ENCODE measurements at regions not wholly inside any gene's neighbourhood (a gene's known extent, or its start where the extent isn't known, plus 50 kb on each side); places are given as distances from the start of the nearest gene placed in this dataset.
A peak's percentile ranks its signal among the peaks of the same experiment; 100 is the strongest.

DNA sequence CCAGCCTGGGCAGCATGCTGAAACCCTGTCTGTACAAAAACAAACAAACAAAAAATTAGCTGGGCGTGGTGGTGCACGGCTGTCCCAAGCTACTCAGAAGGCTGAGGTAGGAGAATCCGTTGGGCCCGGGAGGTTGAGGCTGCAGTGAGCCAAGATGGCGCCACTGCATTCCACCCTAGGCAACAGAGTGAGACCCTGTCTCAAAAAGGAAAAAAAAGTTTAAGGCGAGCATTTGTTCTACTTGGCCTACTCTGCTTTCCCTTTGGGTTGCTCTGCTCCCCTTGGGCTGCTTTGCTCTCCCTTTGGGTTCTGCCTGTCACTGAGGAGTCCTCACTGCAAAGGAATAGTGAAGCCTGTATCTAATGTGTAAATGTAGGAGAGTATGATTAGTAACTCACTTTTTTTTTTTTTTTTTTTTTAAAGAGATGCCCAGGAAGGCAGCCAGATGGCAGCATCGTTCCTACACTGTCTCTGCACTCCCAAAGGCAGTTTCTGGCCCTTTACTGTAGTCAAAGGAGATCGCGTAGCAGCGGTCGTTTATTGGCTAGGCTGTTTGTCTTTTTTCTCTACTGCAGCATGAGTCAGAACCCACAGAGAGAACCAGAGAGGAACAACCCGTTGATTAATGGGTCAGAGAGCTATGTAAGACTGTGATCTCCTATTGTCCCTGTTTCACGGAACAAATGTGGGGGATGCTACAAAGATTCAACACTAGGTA lies 118.3 kb upstream of the CWC22 start:
- Histone ChIP-seq H3K4me3 (replicated peaks; ENCODE audit: insufficient read depth, low read length) (no peak overlapping the region), H3K27ac (replicated peaks) (no peak overlapping the region), H3K27me3 (ENCODE audit: insufficient read depth, poor library complexity, severe bottlenecking) (peaks cover 2% of the 10 kb centered on the region)
- peak; percentile 3 to 52 for DNase-seq (ENCODE audit: low read depth in 1 of 2, low spot score in 1 of 2)
- no peak for TF ChIP-seq SPI1 (IDR thresholded peaks at IDR 0.05; ENCODE audit: borderline replicate concordance, low read depth)
- TF ChIP-seq, protein P1, sequence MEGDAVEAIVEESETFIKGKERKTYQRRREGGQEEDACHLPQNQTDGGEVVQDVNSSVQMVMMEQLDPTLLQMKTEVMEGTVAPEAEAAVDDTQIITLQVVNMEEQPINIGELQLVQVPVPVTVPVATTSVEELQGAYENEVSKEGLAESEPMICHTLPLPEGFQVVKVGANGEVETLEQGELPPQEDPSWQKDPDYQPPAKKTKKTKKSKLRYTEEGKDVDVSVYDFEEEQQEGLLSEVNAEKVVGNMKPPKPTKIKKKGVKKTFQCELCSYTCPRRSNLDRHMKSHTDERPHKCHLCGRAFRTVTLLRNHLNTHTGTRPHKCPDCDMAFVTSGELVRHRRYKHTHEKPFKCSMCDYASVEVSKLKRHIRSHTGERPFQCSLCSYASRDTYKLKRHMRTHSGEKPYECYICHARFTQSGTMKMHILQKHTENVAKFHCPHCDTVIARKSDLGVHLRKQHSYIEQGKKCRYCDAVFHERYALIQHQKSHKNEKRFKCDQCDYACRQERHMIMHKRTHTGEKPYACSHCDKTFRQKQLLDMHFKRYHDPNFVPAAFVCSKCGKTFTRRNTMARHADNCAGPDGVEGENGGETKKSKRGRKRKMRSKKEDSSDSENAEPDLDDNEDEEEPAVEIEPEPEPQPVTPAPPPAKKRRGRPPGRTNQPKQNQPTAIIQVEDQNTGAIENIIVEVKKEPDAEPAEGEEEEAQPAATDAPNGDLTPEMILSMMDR (IDR thresholded peaks at IDR 0.05; ENCODE audit: insufficient read depth, low read length) = no peak
- TF ChIP-seq GABPA (IDR thresholded peaks at IDR 0.05; ENCODE audit: low read depth) = no peak
- TF ChIP-seq POLR2AphosphoS5 (IDR thresholded peaks at IDR 0.05; ENCODE audit: low read depth) = no peak
- TF ChIP-seq, protein P2, sequence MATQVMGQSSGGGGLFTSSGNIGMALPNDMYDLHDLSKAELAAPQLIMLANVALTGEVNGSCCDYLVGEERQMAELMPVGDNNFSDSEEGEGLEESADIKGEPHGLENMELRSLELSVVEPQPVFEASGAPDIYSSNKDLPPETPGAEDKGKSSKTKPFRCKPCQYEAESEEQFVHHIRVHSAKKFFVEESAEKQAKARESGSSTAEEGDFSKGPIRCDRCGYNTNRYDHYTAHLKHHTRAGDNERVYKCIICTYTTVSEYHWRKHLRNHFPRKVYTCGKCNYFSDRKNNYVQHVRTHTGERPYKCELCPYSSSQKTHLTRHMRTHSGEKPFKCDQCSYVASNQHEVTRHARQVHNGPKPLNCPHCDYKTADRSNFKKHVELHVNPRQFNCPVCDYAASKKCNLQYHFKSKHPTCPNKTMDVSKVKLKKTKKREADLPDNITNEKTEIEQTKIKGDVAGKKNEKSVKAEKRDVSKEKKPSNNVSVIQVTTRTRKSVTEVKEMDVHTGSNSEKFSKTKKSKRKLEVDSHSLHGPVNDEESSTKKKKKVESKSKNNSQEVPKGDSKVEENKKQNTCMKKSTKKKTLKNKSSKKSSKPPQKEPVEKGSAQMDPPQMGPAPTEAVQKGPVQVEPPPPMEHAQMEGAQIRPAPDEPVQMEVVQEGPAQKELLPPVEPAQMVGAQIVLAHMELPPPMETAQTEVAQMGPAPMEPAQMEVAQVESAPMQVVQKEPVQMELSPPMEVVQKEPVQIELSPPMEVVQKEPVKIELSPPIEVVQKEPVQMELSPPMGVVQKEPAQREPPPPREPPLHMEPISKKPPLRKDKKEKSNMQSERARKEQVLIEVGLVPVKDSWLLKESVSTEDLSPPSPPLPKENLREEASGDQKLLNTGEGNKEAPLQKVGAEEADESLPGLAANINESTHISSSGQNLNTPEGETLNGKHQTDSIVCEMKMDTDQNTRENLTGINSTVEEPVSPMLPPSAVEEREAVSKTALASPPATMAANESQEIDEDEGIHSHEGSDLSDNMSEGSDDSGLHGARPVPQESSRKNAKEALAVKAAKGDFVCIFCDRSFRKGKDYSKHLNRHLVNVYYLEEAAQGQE (IDR thresholded peaks at IDR 0.05; ENCODE audit: insufficient replicate concordance, low read depth) = no peak

DNA sequence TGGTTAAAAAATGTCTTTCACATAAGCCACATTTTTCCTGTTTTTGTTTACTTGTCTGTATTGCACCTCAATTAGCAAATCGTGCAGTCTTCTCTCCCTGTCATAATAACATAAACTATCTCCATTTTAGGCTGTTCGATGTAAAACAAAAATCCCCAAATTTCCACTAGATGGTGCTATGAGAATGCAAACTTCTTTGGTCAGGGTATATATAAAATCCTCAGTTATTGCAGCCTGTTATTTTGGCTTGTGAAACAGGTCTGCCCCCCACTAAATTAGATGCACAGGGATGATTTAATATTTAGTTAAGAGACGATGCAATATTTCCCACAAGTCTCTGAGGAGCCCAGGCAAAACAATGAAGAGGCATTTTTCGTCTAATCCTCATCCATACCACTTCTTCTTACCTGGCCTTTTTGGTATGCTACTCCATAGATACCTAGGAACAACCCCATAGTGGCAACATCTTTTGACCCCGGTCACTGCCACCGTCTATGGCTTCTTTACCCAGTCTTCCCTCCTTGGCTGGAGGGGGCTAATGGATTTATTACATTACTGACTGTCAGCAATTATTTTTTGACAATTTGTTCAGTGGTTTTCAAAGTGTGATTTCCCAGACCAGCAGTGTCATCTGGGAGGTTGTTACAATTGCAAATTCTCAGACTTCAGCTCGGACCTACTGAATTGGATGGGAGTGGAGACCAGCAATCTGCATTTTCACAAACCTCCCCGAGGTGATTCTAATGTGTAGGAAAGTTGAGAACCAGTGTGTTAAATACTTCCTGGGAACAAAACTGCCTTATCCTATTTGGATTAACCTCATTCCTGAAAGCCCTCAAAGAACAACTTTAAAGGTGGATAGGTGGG lies 117.4 kb upstream of the CWC22 start:
- Histone ChIP-seq H3K4me3 (replicated peaks; ENCODE audit: insufficient read depth, low read length) (no peak overlapping the region), H3K27me3 (ENCODE audit: insufficient read depth, poor library complexity, severe bottlenecking) (peaks cover 2% of the 10 kb centered on the region), H3K27ac (replicated peaks) (no peak overlapping the region)
- peak; percentile 8 to 14 for DNase-seq (ENCODE audit: low read depth in 1 of 2, low spot score in 1 of 2)
- TF ChIP-seq, protein P1 (IDR thresholded peaks at IDR 0.05; ENCODE audit: insufficient read depth, low read length) = peak; percentile 23
- no peak for TF ChIP-seq POLR2AphosphoS5 (IDR thresholded peaks at IDR 0.05; ENCODE audit: low read depth)

DNA sequence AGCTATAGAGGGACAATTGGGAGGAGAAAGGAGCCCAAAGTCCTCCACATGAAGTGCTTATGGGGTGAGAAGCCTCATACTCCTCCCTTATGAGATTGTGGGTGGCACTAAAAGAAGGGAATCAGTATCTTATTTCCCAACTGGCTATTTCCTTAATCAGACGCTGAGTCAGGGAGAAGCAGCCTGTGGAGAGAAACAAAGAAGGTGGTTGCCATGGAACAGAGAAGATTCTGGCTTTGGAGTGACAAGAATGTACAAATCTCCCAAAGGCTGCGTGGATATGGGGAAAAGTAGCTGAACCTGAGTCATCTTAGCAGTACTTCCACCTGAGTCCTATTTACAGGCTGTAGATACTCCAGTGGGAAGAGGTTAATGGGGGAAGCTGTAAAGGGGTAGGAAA lies 115.8 kb upstream of the CWC22 start:
- no peak overlapping the region for H3K27ac ChIP-seq (replicated peaks)
- TF ChIP-seq POLR2AphosphoS5 (IDR thresholded peaks at IDR 0.05; ENCODE audit: low read depth) = no peak
- DNase-seq (ENCODE audit: low read depth in 1 of 2, low spot score in 1 of 2) = no peak

DNA sequence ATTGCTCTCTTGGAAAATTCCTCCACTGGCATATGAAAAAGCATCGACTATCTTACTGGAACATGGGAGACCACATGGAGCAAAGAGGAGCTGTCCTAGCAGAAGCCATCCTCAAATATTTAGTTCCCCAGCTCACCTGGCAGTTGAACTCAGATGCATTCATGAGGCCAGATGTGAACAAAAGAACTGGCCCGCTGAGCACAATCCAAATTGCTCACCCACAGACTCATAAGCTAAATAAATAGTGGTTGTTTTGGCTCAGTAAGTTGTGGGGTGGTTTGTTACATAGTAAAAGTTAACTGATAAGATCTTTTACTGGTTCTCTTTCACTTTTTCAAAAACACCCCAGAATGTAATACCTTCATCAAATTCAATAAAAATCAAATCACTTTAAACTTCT lies 108.6 kb upstream of the CWC22 start:
- H3K4me3 ChIP-seq (replicated peaks; ENCODE audit: insufficient read depth, low read length) = no peak overlapping the region
- no peaks in the 10 kb centered on the region for H3K27me3 ChIP-seq (ENCODE audit: insufficient read depth, poor library complexity, severe bottlenecking)
- no peak for DNase-seq (ENCODE audit: low read depth in 1 of 2, low spot score in 1 of 2)
- TF ChIP-seq SPI1 (IDR thresholded peaks at IDR 0.05; ENCODE audit: borderline replicate concordance, low read depth) (no peak), POLR2AphosphoS5 (IDR thresholded peaks at IDR 0.05; ENCODE audit: low read depth) (no peak), GABPA (IDR thresholded peaks at IDR 0.05; ENCODE audit: low read depth) (no peak)
- TF ChIP-seq, protein P1 (IDR thresholded peaks at IDR 0.05; ENCODE audit: insufficient read depth, low read length) = no peak
- TF ChIP-seq, protein P2 (IDR thresholded peaks at IDR 0.05; ENCODE audit: insufficient replicate concordance, low read depth) = no peak
- no peak overlapping the region for H3K27ac ChIP-seq (replicated peaks)

More for the DNA sequence above, 115.8 kb upstream of the CWC22 start:
- Histone ChIP-seq H3K27me3 (ENCODE audit: insufficient read depth, poor library complexity, severe bottlenecking) (peaks cover 2% of the 10 kb centered on the region), H3K4me3 (replicated peaks; ENCODE audit: insufficient read depth, low read length) (no peak overlapping the region)
